ENCODE measurements at regions not wholly inside any gene's neighbourhood (a gene's known extent, or its start where the extent isn't known, plus 50 kb on each side); places are given as distances from the start of the nearest gene placed in this dataset.

- TF ChIP-seq SMC3 (IDR thresholded peaks at IDR 0.05; ENCODE audit: low read depth, low read length) (no peak), CTCF (conservative IDR thresholded peaks at IDR 0.05; ENCODE audit: low read depth, low read length) (no peak), POLR2A (IDR thresholded peaks at IDR 0.05; ENCODE audit: low read depth, low read length) (no peak), NFE2L2 (IDR thresholded peaks at IDR 0.05; ENCODE audit: low read depth, low read length) (no peak), RAD21 (IDR thresholded peaks at IDR 0.05; ENCODE audit: low read length) (no peak), ELK1 (IDR thresholded peaks at IDR 0.05; ENCODE audit: borderline replicate concordance, low read depth, low read length) (no peak), BHLHE40 (IDR thresholded peaks at IDR 0.05; ENCODE audit: low read depth, low read length) (no peak), USF2 (IDR thresholded peaks at IDR 0.05; ENCODE audit: low read depth, low read length) (no peak), RCOR1 (IDR thresholded peaks at IDR 0.05; ENCODE audit: insufficient replicate concordance, low read length) (no peak), MAZ (IDR thresholded peaks at IDR 0.05; ENCODE audit: borderline replicate concordance, low read depth, low read length) (no peak), MXI1 (IDR thresholded peaks at IDR 0.05; ENCODE audit: borderline replicate concordance, low read depth, low read length) (no peak), CEBPB (IDR thresholded peaks at IDR 0.05; ENCODE audit: low read depth, low read length) (no peak), CHD1 (IDR thresholded peaks at IDR 0.05; ENCODE audit: low read depth, low read length) (no peak), RFX5 (IDR thresholded peaks at IDR 0.05; ENCODE audit: low read depth, low read length) (no peak)
Observed at GRCh38 chr9:129377931-129378661, 200.0 kb upstream of the IER5L start.
